Choroid plexus epithelial cell (primary cell): ENCODE measurements at regions not wholly inside any gene's neighbourhood (a gene's known extent, or its start where the extent isn't known, plus 50 kb on each side); places are given as distances from the start of the nearest gene placed in this dataset.

Experiments used
- DNase-seq: peaks from one replicate; pipeline ENCODE4 v3.0.0-alpha.2; 2010; ENCODE audit warnings: low read depth
- H3K4me3 ChIP-seq: 2 replicates; pipeline ENCODE4 v1.5.1; 2011; ENCODE audit warnings: low read depth, mild to moderate bottlenecking, control low read depth, low read length, moderate library complexity
- TF ChIP-seq, protein P1 (sequence below): conservative IDR thresholded peaks from 2 replicates; pipeline ENCODE4 v1.5.1; 2011; ENCODE audit warnings: low read depth, mild to moderate bottlenecking, control low read depth, inconsistent platforms, low read length, moderate library complexity

- TF ChIP-seq, protein P1, sequence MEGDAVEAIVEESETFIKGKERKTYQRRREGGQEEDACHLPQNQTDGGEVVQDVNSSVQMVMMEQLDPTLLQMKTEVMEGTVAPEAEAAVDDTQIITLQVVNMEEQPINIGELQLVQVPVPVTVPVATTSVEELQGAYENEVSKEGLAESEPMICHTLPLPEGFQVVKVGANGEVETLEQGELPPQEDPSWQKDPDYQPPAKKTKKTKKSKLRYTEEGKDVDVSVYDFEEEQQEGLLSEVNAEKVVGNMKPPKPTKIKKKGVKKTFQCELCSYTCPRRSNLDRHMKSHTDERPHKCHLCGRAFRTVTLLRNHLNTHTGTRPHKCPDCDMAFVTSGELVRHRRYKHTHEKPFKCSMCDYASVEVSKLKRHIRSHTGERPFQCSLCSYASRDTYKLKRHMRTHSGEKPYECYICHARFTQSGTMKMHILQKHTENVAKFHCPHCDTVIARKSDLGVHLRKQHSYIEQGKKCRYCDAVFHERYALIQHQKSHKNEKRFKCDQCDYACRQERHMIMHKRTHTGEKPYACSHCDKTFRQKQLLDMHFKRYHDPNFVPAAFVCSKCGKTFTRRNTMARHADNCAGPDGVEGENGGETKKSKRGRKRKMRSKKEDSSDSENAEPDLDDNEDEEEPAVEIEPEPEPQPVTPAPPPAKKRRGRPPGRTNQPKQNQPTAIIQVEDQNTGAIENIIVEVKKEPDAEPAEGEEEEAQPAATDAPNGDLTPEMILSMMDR: no peak
- no peak for DNase-seq
- H3K4me3 ChIP-seq: no peak overlapping the region
These were observed 60.8 kb upstream of the EPS8L3 start for GRCh38 chr1:109824349-109825115.

DNA sequence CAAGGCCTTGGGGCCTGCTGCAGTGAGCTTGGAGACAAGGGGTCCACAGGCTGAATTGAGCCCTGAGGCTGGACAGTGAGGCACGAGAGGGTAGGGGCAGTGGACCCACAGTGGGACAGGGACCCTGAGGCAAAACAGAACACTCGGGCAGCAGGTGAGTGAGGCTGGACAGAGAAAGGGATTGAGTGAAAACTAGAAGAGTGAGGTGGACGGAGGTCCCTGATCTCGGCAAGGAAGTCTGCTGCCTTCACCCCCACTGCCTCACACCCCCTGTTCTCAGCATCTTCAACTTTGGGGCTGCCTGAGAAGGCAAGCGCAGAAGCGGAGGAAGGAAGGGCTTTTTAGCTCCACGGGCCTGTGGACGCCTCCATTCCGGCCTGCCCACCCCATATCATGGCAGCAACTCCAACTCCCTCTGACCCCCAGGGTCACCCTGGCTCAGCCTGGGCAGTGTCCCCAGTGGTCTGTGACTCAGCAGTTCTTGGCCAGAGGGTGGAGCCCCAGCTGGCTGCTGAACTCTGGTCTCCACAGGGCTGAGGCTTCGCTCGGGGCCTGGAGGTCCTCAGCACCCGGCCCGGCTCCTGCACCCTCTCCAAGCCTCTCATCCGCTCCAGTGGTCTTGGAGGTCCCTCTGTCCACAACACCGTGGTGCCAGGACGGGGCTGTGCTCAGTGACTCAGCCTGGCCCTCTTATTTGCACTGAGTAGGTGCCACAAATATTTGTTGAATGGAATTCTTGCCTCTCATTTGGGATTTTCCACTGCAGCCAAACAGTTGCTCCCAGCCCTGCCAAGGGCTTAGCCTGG lies 60.0 kb upstream of the EPS8L3 start:
- TF ChIP-seq, protein P1: peak; percentile 11
- no peak overlapping the region for H3K4me3 ChIP-seq
- no peak for DNase-seq

DNA sequence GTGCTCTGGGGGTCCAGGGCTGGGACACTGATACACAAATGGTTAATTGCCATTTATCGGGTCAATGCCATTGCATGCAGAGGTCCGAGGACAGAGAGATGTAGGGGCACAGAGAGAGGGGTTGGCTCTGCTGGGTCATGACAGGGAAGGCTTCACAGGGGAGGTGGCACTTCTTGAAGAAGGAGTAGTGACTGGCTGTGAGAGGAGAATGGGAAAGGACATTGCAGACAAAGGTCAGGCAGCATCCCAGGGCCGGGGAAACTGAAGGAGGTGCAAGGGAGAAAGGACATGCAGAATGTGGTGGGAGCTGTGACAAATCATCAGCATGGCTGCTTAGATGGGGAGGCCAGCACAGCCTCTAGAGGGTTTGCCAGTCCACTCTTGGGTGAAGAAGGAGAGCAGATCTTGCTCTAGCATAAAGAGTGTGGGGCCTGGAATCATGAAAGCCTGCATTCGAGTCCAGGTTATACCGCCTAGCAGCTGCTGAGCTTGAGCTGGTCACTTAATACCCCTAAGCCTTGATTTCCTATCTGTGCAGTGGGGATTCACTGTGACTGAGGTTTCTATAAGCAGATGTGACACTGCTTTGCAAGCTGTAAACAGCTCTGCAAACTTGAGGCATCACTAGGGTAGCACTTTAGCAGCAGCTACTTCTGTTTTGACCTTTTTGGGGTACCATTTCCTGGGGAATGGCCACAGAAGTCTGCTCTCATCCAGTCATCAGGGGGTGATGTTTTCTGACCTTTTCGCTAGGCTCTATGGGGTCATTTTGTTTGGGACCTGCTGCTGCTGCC lies 59.2 kb upstream of the EPS8L3 start:
- no peak for DNase-seq
- TF ChIP-seq, protein P1: no peak
- no peak overlapping the region for H3K4me3 ChIP-seq

GRCh38 chr1:109821831-109822745 lies 58.4 kb upstream of the EPS8L3 start:
- TF ChIP-seq, protein P1: no peak
- DNase-seq: no peak
- H3K4me3 ChIP-seq: no peak overlapping the region

DNA sequence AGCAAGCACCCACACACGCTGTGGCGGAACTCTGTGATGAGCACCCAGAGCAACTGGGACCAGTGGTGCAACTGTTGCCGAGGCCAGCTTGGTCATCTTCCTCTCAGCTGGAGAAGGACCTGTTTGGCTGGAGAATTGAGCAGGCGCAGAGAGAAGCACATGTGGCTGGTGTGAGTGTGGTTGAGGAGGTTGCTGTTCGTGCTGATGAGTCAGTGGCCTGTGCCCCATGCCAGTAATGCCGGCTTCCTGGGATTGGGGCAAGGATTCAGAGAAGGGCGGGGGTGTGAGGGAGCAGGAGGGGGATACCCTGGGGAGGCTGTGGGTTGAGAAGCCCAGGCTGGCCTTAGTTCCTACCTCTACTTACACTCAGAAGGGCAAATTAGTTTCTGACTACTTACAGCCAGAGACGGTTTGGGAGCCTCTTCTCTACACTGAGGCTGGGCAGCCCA lies 57.5 kb upstream of the EPS8L3 start:
- TF ChIP-seq, protein P1: no peak
- peak; percentile 91 for DNase-seq
- H3K4me3 ChIP-seq: no peak overlapping the region

- H3K4me3 ChIP-seq: no peak overlapping the region
- TF ChIP-seq, protein P1: no peak
- no peak for DNase-seq
These were observed 56.2 kb upstream of the EPS8L3 start for GRCh38 chr1:109819906-109820305.
